ENCODE measurements at regions not wholly inside any gene's neighbourhood (a gene's known extent, or its start where the extent isn't known, plus 50 kb on each side); places are given as distances from the start of the nearest gene placed in this dataset.

DNA sequence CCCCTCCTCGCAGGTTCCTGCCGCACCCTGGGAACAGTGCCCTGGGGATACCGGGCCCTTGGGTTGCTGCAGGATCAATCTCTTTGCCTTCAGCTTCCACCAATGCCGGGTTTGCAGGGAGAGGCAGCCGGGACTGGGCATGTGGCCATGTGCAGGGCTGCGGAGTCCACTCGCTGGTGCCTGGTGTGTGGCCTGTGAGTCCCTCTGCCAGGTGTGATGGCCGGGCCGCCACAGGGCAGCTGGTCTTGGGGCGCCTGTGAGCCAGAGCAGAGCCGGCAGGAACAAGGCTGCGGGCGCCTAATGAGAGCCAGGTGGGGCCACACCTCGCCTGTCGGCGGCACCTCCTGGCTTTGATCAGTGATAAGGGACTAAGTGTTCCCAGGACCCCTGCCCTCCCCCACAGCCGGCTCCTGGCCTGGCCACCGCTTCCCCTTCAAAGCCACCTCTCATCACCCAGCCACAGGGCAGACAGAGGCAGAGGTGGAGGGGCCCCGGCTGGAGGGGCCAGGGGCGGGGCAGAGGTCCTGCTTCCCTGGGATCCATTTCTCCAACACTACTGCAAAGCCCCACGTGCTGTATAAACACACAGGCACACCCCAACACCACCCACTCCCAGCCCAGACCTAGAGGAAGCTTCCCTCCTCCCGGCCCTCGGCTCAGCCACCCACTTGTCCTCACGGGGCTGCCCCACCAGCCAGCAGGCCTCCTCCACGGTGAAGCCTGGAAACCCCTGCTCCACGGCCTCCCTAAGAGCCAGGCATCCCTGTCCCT is 132.7 kb downstream of the CPZ start:
- no peak for TF ChIP-seq POLR2AphosphoS5 (IDR thresholded peaks at IDR 0.05)
- TF ChIP-seq POLR2A (IDR thresholded peaks at IDR 0.05): no peak
- TF ChIP-seq, protein P1, sequence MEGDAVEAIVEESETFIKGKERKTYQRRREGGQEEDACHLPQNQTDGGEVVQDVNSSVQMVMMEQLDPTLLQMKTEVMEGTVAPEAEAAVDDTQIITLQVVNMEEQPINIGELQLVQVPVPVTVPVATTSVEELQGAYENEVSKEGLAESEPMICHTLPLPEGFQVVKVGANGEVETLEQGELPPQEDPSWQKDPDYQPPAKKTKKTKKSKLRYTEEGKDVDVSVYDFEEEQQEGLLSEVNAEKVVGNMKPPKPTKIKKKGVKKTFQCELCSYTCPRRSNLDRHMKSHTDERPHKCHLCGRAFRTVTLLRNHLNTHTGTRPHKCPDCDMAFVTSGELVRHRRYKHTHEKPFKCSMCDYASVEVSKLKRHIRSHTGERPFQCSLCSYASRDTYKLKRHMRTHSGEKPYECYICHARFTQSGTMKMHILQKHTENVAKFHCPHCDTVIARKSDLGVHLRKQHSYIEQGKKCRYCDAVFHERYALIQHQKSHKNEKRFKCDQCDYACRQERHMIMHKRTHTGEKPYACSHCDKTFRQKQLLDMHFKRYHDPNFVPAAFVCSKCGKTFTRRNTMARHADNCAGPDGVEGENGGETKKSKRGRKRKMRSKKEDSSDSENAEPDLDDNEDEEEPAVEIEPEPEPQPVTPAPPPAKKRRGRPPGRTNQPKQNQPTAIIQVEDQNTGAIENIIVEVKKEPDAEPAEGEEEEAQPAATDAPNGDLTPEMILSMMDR (IDR thresholded peaks at IDR 0.05): no peak
